SW 1271 (cell line): ENCODE measurements at regions not wholly inside any gene's neighbourhood (a gene's known extent, or its start where the extent isn't known, plus 50 kb on each side); places are given as distances from the start of the nearest gene placed in this dataset.
A peak's percentile ranks its signal among the peaks of the same experiment; 100 is the strongest.
"Not testable (repeated sequence)": the region's sequence is repeated elsewhere in the genome, so short reads cannot be mapped to it uniquely, and the experiment has no call there.

Experiments used
- DNase-seq, 2 experiments: peaks; one replicate each; lab custom pipeline; 2025; lab: John Stamatoyannopoulos, UW

GRCh38 chr1:8228253-8228652 is 89.7 kb upstream of the SLC45A1 start:
- no peak for DNase-seq

GRCh38 chr1:8227674-8228073 is 90.2 kb upstream of the SLC45A1 start:
- DNase-seq, result not testable (repeated sequence)

DNA sequence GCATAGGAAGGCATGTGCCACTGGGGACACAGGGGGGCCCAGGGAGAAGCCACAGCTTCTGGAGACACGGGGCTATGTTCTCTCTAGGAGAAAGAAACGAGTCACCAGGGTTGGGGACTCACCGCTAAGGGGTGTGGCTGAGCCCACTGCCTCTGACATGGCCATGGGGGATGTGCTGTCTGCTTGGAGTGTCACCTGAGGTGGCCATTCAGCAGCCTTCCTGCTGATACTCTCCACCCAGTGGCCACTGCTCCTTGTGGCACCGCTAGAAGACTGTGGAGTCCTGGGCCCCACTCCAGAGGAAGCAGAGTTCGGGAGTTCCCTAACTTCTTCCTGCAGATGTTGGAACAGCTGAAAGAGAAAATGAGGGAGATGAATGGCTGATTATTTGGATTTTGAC is 91.2 kb upstream of the SLC45A1 start:
- no peak for DNase-seq

GRCh38 chr1:8226024-8226423 is 91.9 kb upstream of the SLC45A1 start:
- not testable (repeated sequence) for DNase-seq

DNA sequence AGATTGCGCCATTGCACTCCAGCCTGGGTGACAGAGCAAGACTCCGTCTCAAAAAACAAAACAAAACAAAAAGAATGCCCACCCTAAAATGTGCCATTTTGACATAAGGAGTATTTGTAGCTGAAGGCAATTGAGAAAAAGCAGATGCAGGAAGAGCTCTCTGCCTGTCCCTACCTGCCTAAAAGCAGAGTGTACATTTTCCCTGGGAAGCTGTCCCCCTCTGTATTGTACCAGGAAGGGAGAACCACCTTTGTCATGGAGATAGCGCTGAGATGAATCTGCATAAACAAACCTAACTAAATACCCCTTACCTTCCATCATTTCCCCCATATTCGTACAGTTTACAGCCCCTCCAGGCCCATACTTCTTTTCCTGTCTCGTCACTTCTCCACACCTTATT is 94.4 kb upstream of the SLC45A1 start:
- DNase-seq, result no peak

GRCh38 chr1:8222789-8223188 is 95.1 kb upstream of the SLC45A1 start:
- no peak for DNase-seq

DNA sequence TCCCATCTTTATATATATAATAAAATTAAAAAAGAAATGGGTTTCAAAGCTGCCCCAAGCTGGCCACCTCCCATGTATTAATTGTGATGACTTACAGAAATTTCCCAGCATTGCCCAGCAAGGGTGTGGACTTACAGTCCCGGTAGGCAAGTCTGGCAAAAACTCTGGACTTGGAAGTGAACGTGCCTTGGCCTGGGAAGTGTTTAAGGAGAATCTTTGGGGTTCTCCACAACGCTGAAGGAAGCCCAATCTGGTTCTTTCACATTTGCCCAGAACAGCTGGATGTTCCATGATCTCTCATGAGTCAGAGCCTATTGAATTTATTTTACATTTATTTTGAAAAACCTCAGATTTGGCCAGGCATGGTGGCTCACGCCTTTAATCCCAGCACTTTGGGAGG is 98.4 kb upstream of the SLC45A1 start:
- no peak for DNase-seq

DNA sequence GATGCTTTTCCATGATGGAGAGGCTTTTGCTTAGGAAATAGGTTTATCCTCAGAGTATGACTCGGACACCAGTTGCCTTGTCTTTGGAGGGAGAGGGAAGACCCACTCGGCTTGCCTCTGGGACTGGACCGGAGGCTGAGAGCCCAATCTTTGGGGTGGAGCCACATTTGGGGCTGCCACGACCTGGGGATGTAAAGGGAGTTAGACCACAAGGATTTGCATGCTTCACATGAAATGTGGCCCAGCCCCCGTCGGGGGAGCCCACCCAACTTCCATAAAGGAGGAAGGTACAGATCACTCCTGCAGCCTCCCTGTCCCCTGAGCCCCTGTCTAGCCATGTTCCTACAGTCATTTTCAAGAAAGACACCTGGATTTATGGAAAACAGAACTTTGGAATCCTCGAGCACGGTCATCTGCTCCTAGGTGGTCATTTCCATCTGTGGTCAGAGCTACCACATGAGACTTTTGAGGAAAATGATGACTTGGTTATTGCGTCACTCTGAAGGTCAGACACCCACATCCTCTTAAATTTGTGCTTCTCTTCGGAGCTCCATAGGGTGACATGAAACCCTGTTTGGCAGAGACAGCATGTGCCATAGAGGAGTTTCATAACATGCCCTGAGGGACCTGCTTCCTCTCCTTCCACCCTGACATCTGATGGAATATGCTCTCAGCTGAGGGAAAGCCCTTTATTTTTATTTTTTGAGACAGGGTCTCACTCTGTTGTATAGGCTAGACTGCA is 99.4 kb upstream of the SLC45A1 start:
- no peak for DNase-seq

GRCh38 chr1:8217809-8218208 is 100.1 kb upstream of the SLC45A1 start:
- no peak for DNase-seq

GRCh38 chr1:8217011-8217711 is 100.8 kb upstream of the SLC45A1 start:
- DNase-seq, result no peak

DNA sequence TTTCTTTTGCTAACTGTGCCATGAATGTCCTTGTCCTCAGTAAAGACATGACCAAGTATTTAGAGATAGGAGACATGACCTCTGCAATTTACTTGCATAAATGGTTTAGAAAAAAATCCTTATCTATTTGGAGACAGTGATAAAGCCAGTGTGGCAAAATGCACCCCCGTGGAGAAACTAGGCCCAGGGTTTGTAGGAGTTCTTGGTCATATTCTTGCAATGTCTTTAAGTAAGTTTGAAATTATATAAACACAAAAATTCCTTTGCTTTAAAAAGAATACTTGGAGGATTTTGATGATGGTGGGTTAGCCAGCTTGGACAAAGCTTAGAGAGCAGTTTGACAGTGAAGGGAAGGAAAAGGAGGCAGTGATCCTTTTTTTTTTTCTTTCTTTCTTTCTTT is 101.9 kb upstream of the SLC45A1 start:
- no peak for DNase-seq

- peak in 1 of 2 experiments; percentile 16 for DNase-seq
Observed at GRCh38 chr1:8214501-8215173, 103.3 kb upstream of the SLC45A1 start.

DNA sequence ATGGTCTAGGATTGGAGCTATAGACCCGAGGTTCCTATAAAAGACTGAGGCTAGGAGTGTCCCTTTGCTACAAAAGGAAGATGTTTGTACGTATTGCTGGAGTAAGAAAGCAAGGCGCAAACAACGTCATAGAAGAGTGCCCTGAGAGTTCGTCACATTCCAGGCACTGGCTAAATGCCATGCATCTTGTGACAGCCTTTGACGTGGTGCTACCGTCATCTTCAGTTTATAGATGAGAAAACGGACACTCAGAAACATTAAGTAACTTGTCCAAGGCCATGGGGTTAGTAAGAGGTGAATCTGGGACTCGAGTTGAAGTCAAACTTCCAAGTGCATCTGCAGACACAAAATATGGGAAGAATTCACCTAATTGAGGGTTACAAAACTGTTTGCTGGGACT is 104.2 kb upstream of the SLC45A1 start:
- no peak for DNase-seq

GRCh38 chr1:8213136-8213535 is 104.8 kb upstream of the SLC45A1 start:
- DNase-seq, result no peak

- no peak for DNase-seq
Observed at GRCh38 chr1:8212580-8213031, 105.3 kb upstream of the SLC45A1 start.

- DNase-seq, result peak; percentile 91 to 95
Observed at GRCh38 chr1:8211883-8212579, 105.9 kb upstream of the SLC45A1 start.

GRCh38 chr1:8211251-8211882 is 106.5 kb upstream of the SLC45A1 start:
- no peak for DNase-seq

DNA sequence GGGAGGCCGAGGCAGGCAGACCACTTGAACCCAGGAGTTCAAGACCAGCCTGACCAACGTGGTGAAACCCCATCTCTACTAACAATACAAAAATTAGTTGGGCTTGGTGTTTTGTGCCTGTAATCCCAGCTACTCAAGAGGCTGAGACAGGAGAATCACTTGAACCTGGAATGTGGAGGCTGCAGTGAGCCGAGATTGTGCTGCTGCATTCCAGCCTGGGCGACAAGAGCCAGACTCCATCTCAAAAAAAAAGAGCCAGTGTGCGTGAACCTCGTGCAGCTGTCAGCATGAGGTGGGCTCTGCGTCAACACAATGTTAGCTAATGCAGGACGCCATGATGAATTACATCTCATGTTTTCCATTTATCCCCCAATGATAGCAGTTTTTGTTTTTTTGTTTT is 110.7 kb upstream of the SLC45A1 start:
- DNase-seq, result no peak

GRCh38 chr1:8206391-8206790 is 111.5 kb upstream of the SLC45A1 start:
- no peak for DNase-seq

DNA sequence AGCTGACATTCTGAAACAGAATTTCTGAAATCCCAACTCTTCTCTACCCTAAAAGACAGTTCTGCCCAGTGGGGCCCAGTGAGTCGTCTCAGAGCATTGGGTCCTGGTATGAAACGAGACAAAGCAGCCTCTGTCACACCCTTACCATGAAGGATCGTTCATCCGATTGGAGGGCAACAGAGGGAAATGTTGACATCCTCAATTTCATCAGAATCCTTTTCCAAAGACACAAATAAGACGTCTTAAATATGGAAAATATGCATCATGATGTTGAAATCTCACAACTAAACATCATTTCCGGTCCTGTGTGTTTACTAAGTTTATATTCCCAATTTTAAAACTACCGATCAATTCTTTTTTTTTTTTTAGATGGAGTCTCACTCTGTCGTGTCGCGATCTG is 112.1 kb upstream of the SLC45A1 start:
- DNase-seq, result no peak

GRCh38 chr1:8204826-8205225 is 113.1 kb upstream of the SLC45A1 start:
- DNase-seq, result no peak

DNA sequence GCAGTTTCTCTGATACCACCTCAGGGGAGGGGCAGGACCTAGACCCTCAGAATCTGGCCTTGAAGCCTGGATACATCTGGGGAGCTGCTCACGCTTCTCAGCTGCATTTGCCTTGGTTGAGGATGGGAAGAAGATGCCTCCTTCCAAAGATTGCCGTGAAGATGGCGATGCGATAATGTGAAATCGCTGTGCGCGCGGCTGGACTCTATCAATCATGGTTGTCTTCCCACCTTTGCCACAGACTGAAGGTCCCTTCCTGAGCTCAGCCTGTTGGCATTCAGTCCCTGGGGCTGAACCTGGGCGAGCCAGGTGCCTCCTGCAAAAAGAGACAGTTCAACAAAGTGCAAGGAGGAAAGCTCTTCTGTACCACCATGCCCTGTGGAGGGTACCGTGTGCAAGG is 114.4 kb upstream of the SLC45A1 start:
- DNase-seq, result no peak
